ENCODE measurements at regions not wholly inside any gene's neighbourhood (a gene's known extent, or its start where the extent isn't known, plus 50 kb on each side); places are given as distances from the start of the nearest gene placed in this dataset.

DNA sequence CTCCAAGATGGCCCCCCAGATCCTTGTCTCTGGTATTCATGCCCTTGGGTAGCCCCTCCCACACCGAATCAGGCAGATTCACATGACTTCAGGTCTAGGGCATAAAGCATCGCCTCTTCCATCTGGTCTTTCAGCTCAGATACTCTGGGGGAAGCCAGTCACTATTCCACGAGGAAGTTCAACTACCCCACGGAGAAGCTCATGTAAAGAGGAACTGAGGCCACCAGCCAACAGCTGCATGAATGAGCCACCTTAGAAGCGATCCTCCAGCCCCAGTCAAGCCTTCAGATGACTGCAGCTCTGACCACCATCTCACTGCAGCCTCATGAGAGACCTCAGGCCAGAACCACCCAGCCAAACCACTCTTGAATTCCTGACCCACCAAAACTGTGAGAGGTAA lies 54.1 kb downstream of the SOCS3 start:
- Histone ChIP-seq H3K4me3 (no peak overlapping the region), H3K4me1 (no peaks in the 10 kb centered on the region), H3K9me3 (no peaks in the 10 kb centered on the region), H3K27ac (no peak overlapping the region), H3K36me3 (no peaks in the 10 kb centered on the region), H3K27me3 (no peaks in the 10 kb centered on the region)
- intact Hi-C loops (cut with DNase I): no loop called here
- no peak for DNase-seq (ENCODE audit: extremely low spot score in 2 of 2)
- TF ChIP-seq, protein P1, sequence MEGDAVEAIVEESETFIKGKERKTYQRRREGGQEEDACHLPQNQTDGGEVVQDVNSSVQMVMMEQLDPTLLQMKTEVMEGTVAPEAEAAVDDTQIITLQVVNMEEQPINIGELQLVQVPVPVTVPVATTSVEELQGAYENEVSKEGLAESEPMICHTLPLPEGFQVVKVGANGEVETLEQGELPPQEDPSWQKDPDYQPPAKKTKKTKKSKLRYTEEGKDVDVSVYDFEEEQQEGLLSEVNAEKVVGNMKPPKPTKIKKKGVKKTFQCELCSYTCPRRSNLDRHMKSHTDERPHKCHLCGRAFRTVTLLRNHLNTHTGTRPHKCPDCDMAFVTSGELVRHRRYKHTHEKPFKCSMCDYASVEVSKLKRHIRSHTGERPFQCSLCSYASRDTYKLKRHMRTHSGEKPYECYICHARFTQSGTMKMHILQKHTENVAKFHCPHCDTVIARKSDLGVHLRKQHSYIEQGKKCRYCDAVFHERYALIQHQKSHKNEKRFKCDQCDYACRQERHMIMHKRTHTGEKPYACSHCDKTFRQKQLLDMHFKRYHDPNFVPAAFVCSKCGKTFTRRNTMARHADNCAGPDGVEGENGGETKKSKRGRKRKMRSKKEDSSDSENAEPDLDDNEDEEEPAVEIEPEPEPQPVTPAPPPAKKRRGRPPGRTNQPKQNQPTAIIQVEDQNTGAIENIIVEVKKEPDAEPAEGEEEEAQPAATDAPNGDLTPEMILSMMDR (IDR thresholded peaks at IDR 0.05): no peak
- TF ChIP-seq POLR2A (IDR thresholded peaks at IDR 0.05) (no peak), POLR2AphosphoS5 (IDR thresholded peaks at IDR 0.05; ENCODE audit: insufficient read depth in 1 of 2, low read depth in 1 of 2) (no peak)

DNA sequence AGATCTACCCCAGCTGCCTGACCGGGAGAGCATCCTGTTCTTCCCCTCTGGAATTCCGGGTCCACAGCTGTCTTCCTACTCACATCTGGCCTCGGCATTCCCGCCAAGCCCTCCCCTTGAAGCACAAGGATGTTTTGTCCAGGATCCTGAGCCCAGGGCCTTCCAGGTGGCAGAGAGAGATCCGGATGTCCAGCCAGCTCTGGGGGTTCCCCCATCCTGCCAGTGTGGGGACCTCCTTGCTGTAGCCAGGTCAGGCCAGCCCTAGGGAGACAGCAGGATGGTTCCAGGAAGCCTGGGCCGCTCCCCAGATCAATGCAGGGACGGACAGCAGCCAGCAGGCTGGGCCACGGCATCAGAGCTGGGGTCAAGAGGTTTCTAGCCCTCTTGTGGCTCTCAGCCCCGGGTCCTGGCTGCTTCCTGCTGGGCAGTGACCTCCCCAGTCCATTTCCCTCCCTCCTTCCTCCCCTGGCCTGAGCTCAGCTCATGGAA lies 55.3 kb downstream of the SOCS3 start:
- Histone ChIP-seq H3K4me3 (no peak overlapping the region), H3K27me3 (no peaks in the 10 kb centered on the region), H3K4me1 (no peaks in the 10 kb centered on the region), H3K36me3 (no peaks in the 10 kb centered on the region), H3K27ac (no peak overlapping the region), H3K9me3 (no peaks in the 10 kb centered on the region)
- TF ChIP-seq POLR2AphosphoS5 (IDR thresholded peaks at IDR 0.05; ENCODE audit: insufficient read depth in 1 of 2, low read depth in 1 of 2) (peak in 1 of 2 donors; percentile 63), POLR2A (IDR thresholded peaks at IDR 0.05) (no peak)
- TF ChIP-seq, protein P1 (IDR thresholded peaks at IDR 0.05): no peak
- no peak for DNase-seq (ENCODE audit: extremely low spot score in 2 of 2)
- intact Hi-C loops (cut with DNase I): no loop called here

DNA sequence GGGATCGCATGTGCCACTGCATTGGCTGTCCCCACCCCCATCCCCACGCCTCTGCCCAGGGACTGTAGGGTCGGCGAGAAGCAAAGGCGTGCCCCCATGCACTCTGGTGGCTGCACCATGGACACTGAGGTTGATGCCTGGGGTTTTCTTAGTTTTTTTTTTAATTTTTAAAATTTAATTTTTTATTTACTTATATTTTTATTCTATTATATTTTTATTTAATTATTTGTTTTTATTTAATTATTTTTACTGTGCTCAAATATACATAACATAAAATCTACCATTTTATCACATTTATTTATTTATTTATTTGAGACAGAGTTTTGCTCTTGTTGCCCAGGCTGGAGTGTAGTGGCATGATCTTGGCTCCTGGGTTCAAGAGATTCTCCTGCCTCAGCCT lies 57.4 kb downstream of the SOCS3 start:
- no peaks in the 10 kb centered on the region for H3K4me1 ChIP-seq
- H3K9me3 ChIP-seq: no peaks in the 10 kb centered on the region
- TF ChIP-seq POLR2A (IDR thresholded peaks at IDR 0.05): no peak
- TF ChIP-seq, protein P1 (IDR thresholded peaks at IDR 0.05): no peak
- TF ChIP-seq POLR2AphosphoS5 (IDR thresholded peaks at IDR 0.05; ENCODE audit: insufficient read depth in 1 of 2, low read depth in 1 of 2): no peak
- no peaks in the 10 kb centered on the region for H3K27me3 ChIP-seq
- no peak for DNase-seq (ENCODE audit: extremely low spot score in 2 of 2)
- no peak overlapping the region for H3K27ac ChIP-seq
- H3K36me3 ChIP-seq: no peaks in the 10 kb centered on the region
- intact Hi-C loops (cut with DNase I): no loop called here
- no peak overlapping the region for H3K4me3 ChIP-seq

DNA sequence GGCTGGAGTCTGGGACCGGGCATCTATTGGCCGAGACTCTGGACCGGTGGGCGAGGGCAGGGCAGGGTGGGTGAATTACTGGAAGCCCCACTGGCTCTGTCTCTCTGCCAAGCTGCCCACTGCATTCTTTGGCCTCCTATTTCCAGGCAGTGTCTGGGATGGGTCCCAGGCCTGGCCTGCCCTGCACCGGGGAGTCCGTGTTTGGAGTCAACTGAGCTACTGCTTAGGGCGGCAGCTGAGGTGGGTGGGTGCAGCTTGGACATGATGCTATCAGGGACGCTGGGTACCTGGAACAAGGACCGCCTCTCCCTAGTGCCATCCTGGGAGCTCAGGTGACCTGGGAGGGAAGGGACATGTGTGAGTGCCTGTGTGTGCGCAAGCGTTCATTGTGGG lies 58.1 kb downstream of the SOCS3 start:
- no peak overlapping the region for H3K4me3 ChIP-seq
- no peak overlapping the region for H3K27ac ChIP-seq
- TF ChIP-seq POLR2AphosphoS5 (IDR thresholded peaks at IDR 0.05; ENCODE audit: insufficient read depth in 1 of 2, low read depth in 1 of 2): no peak
- TF ChIP-seq POLR2A (IDR thresholded peaks at IDR 0.05): no peak
- TF ChIP-seq, protein P1 (IDR thresholded peaks at IDR 0.05): no peak
- no peaks in the 10 kb centered on the region for H3K27me3 ChIP-seq
- H3K36me3 ChIP-seq: no peaks in the 10 kb centered on the region
- DNase-seq (ENCODE audit: extremely low spot score in 2 of 2): no peak
- intact Hi-C loops (cut with DNase I): no loop called here
- no peaks in the 10 kb centered on the region for H3K4me1 ChIP-seq
- no peaks in the 10 kb centered on the region for H3K9me3 ChIP-seq

DNA sequence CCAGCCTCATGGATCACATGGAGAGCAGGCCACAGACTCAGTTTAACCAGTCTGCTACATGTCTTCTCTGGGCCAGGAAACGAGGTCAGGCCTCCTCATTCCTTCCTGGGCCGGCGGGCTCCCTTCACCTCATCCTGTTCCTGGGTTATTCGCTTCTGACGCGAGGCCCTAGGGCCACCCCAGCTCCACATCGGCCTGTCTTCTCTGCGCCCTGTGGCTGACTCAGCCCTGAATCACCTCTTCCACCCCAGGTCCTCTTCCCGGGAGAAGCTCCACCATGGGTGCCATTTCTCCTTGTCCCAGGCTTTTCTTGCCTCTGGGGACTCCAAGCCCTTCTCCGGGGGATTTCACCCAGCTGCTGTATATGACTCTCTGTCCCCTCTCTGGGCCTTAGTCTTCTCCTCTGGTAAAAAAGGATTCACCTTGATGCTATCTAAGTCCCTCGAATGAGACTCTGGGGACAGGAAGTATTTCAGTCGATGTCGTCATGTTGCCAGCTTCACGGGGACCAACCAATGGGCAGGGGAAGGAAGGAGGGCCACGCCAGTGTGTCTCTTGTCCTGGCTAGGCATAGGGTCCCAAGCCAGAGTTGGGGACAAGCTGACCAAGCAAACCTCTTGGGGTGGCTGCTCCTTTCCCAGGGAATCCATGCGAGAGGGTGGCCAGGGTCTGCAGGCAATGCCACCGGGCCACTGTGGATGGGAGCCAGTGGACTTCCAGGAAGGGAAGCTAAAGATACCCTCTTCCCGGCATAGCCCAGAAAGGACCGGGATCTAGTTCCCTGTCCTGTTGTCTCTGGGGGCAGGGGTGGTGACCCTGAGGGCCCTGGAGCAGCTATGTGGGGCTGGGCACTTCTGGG lies 58.7 kb downstream of the SOCS3 start:
- H3K4me3 ChIP-seq: no peak overlapping the region
- H3K27me3 ChIP-seq: no peaks in the 10 kb centered on the region
- intact Hi-C loops (cut with DNase I): no loop called here
- no peaks in the 10 kb centered on the region for H3K36me3 ChIP-seq
- TF ChIP-seq, protein P1 (IDR thresholded peaks at IDR 0.05): no peak
- TF ChIP-seq POLR2AphosphoS5 (IDR thresholded peaks at IDR 0.05; ENCODE audit: insufficient read depth in 1 of 2, low read depth in 1 of 2): no peak
- TF ChIP-seq POLR2A (IDR thresholded peaks at IDR 0.05): no peak
- no peak overlapping the region for H3K27ac ChIP-seq
- no peak for DNase-seq (ENCODE audit: extremely low spot score in 2 of 2)
- no peaks in the 10 kb centered on the region for H3K4me1 ChIP-seq
- no peaks in the 10 kb centered on the region for H3K9me3 ChIP-seq

All from vagina (tissue), 2 donors.